MM.1S (cell line): ENCODE measurements at regions not wholly inside any gene's neighbourhood (a gene's known extent, or its start where the extent isn't known, plus 50 kb on each side); places are given as distances from the start of the nearest gene placed in this dataset.

Experiments used
- DNase-seq: peaks from one replicate; pipeline ENCODE4 v3.0.0-alpha.2; 2015
- H2AFZ ChIP-seq: fragments of 300-600 bp; sonication (generic); 2 replicates; pipeline ENCODE4 v1.6.0; 2016; ENCODE audit warnings: antibody characterized with exemption, low read length
- H3F3A ChIP-seq: fragments of 300-600 bp; sonication (generic); 2 replicates; pipeline ENCODE4 v1.6.1; 2016; ENCODE audit warnings: mild to moderate bottlenecking, antibody characterized with exemption, low read length, moderate library complexity, mixed read lengths; ENCODE audit not compliant: insufficient read depth
- H3K27ac ChIP-seq: fragments of 300-600 bp; sonication (generic); 2 replicates; pipeline ENCODE4 v1.5.1; 2016; ENCODE audit warnings: mild to moderate bottlenecking, low read length
- H3K27me3 ChIP-seq: fragments of 300-600 bp; sonication (generic); replicated peaks from 2 replicates; pipeline ENCODE4 v1.6.0; 2016; ENCODE audit warnings: low read length; ENCODE audit not compliant: insufficient read depth
- H3K36me3 ChIP-seq: fragments of 300-600 bp; sonication (generic); replicated peaks from 2 replicates; pipeline ENCODE4 v1.6.1; 2016; ENCODE audit warnings: mild to moderate bottlenecking, low read length, mixed read lengths; ENCODE audit not compliant: insufficient read depth
- H3K4me1 ChIP-seq: fragments of 300-600 bp; sonication (generic); 2 replicates; pipeline ENCODE4 v1.6.1; 2016; ENCODE audit warnings: low read length, mixed read lengths
- H3K4me2 ChIP-seq: fragments of 300-600 bp; sonication (generic); 2 replicates; pipeline ENCODE4 v1.6.0; 2016; ENCODE audit warnings: low read depth, low read length
- H3K4me3 ChIP-seq: fragments of 300-600 bp; sonication (generic); 2 replicates; pipeline ENCODE4 v1.5.1; 2016; ENCODE audit warnings: low read length, mixed read lengths
- H3K79me2 ChIP-seq: fragments of 300-600 bp; sonication (generic); 2 replicates; pipeline ENCODE4 v1.6.1; 2016; ENCODE audit warnings: mixed run types, low read length, mixed read lengths
- H3K9ac ChIP-seq: fragments of 300-600 bp; sonication (generic); 2 replicates; pipeline ENCODE4 v1.6.1; 2016; ENCODE audit warnings: low read length, mixed read lengths
- H3K9me2 ChIP-seq: fragments of 300-600 bp; sonication (generic); replicated peaks from 2 replicates; pipeline ENCODE4 v1.6.1; 2016; ENCODE audit warnings: mild to moderate bottlenecking, low read length, mixed read lengths; ENCODE audit not compliant: insufficient read depth
- H3K9me3 ChIP-seq: fragments of 300-600 bp; sonication (generic); replicated peaks from 2 replicates; pipeline ENCODE4 v1.6.1; 2016; ENCODE audit warnings: mild to moderate bottlenecking, low read length, mixed read lengths; ENCODE audit not compliant: insufficient read depth
- H4K20me1 ChIP-seq: fragments of 300-600 bp; sonication (generic); 2 replicates; pipeline ENCODE4 v1.6.1; 2016; ENCODE audit warnings: mild to moderate bottlenecking, low read length, moderate library complexity, mixed read lengths; ENCODE audit not compliant: insufficient read depth
- CTCF ChIP-seq: fragments of 300-600 bp; sonication (generic); IDR thresholded peaks from 2 replicates; pipeline ENCODE4 v1.5.1; 2016; ENCODE audit warnings: antibody characterized with exemption, low read length, mixed read lengths
- EZH2 ChIP-seq: fragments of 300-600 bp; sonication (generic); optimal IDR thresholded peaks from 2 replicates; pipeline ENCODE3; 2017; ENCODE audit warnings: low read depth, mild to moderate bottlenecking, antibody characterized with exemption, low read length, mixed read lengths
- EZH2phosphoT487 ChIP-seq: fragments of 300-600 bp; sonication (generic); IDR thresholded peaks from 2 replicates; pipeline ENCODE4 v1.6.1; 2018; ENCODE audit warnings: antibody characterized with exemption, low read length

- no peak overlapping the region for H3K4me2 ChIP-seq
- no peak overlapping the region for H3K4me3 ChIP-seq
- H3K79me2 ChIP-seq, result no peaks in the 10 kb centered on the region
- H4K20me1 ChIP-seq, result no peaks in the 10 kb centered on the region
- no peaks in the 10 kb centered on the region for H3F3A ChIP-seq
- no peak overlapping the region for H3K9ac ChIP-seq
- no peaks in the 10 kb centered on the region for H3K9me2 ChIP-seq
- no peak for DNase-seq
- H3K36me3 ChIP-seq, result no peaks in the 10 kb centered on the region
- no peak for TF ChIP-seq EZH2phosphoT487
- no peak for TF ChIP-seq CTCF
- no peak for TF ChIP-seq EZH2
- no peaks in the 10 kb centered on the region for H3K9me3 ChIP-seq
- H2AFZ ChIP-seq, result no peak overlapping the region
- H3K27ac ChIP-seq, result no peak overlapping the region
- no peaks in the 10 kb centered on the region for H3K4me1 ChIP-seq
- H3K27me3 ChIP-seq, result no peaks in the 10 kb centered on the region
Measured at GRCh38 chr12:75837700-75838099, 193.9 kb downstream of the PHLDA1 start.

GRCh38 chr12:75836533-75836932 is 195.0 kb downstream of the PHLDA1 start:
- DNase-seq, result no peak
- Histone ChIP-seq H4K20me1 (no peaks in the 10 kb centered on the region), H2AFZ (no peak overlapping the region), H3K9ac (no peak overlapping the region), H3K4me3 (no peak overlapping the region), H3K4me1 (no peaks in the 10 kb centered on the region), H3K27me3 (no peaks in the 10 kb centered on the region), H3K79me2 (no peaks in the 10 kb centered on the region), H3K4me2 (no peak overlapping the region), H3K9me2 (no peaks in the 10 kb centered on the region), H3K36me3 (no peaks in the 10 kb centered on the region), H3K27ac (no peak overlapping the region), H3F3A (no peaks in the 10 kb centered on the region), H3K9me3 (no peaks in the 10 kb centered on the region)
- no peak for TF ChIP-seq EZH2
- no peak for TF ChIP-seq CTCF
- no peak for TF ChIP-seq EZH2phosphoT487

- Histone ChIP-seq H3K27ac (no peak overlapping the region), H3K4me2 (no peak overlapping the region), H3F3A (no peaks in the 10 kb centered on the region), H3K36me3 (no peaks in the 10 kb centered on the region), H2AFZ (no peak overlapping the region), H3K27me3 (no peaks in the 10 kb centered on the region), H3K4me3 (no peak overlapping the region), H3K9me3 (no peaks in the 10 kb centered on the region), H3K4me1 (no peaks in the 10 kb centered on the region), H4K20me1 (no peaks in the 10 kb centered on the region), H3K79me2 (no peaks in the 10 kb centered on the region), H3K9me2 (no peaks in the 10 kb centered on the region), H3K9ac (no peak overlapping the region)
- no peak for DNase-seq
- no peak for TF ChIP-seq CTCF
- TF ChIP-seq EZH2phosphoT487, result no peak
- no peak for TF ChIP-seq EZH2
Measured at GRCh38 chr12:75834591-75834990, 197.0 kb downstream of the PHLDA1 start.
